Activated CD4-positive, alpha-beta T cell treated with anti-CD3 and anti-CD28 coated beads for 48 hours (primary cell): ENCODE measurements at regions not wholly inside any gene's neighbourhood (a gene's known extent, or its start where the extent isn't known, plus 50 kb on each side); places are given as distances from the start of the nearest gene placed in this dataset.
"Not testable (repeated sequence)": the region's sequence is repeated elsewhere in the genome, so short reads cannot be mapped to it uniquely, and the experiment has no call there.

ENCODE experiments used
- DNase-seq: peaks from one replicate; pipeline ENCODE4 v3.0.0-alpha.2; 2020

GRCh38 chr4:84218031-84218430 lies 281.1 kb downstream of the NKX6-1 start:
- DNase-seq = no peak

DNA sequence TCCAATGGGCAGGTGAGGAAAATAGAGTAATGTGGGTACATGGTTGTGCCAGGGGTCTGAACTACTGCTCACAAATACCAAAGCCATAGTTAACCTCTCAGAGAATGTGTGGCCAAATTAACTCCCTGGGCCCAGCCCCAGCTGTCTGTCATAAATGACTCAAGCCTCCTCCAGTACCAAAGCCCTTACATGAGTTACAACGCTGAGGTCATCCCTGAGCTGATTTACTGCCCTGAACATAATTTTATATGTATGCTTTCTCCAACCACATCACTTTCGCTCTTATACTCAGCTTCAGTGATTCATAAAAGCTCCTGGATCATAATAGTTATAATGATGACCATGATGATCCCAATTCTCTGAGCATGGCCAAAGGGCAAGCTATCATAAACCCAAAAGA lies 283.9 kb downstream of the NKX6-1 start:
- DNase-seq = no peak

DNA sequence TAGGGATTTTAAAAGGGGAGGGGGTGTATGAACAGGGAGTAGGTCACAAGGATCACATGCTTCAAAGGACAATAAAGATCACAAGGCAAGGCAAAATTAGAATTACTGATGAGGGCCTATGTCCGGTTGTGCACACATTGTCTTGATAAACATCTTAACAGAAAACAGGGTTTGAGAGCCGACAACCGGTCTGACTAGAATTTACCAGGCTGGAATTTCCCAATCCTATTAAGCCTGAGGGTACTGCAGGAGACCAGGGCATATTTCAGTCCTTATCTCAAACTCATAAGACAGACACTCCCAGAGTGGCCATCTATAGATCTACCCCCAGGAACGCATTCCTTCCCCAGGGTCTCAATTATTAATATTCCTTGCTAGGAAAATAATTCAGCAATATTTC lies 292.9 kb downstream of the NKX6-1 start:
- DNase-seq = not testable (repeated sequence)

DNA sequence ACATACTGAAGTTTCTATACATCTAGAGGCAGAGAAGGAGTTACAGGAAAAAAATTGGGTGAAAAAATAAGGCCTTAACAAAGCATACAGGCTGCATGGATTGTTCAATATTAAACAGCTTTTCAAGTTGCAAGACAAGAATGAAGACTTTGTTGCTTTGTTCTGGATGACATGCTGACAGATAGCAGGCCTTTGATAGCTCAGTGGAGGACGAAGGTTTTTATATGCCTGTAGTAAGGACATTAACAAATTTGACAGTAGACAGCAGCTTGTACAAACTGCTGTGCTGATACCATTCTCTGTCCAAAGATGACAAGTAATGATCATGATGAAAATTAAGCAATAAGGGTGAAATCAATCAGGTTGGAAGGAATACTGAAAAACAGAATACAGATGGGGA lies 309.9 kb downstream of the NKX6-1 start:
- DNase-seq = no peak

DNA sequence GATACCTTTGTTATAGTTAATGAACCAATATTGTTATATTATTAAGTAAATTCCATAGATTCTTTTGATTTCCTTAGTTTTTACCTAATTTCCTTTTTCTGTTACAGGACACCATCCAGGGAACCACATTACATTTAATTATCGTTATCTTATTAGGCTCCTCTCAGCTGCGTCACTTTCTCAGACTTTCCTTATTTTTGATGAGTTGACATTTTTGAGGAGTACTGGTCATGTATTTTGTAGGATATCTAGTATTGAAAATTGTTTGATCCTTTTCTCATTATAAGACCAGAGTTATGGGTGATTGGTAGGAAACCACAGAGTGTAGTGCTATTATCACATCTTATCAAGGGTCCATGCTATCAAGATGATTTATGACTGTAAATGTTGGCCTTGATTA lies 319.7 kb downstream of the NKX6-1 start:
- DNase-seq = no peak

- no peak for DNase-seq
Measured at GRCh38 chr4:84177831-84178542, 321.1 kb downstream of the NKX6-1 start.

- no peak for DNase-seq
Measured at GRCh38 chr4:84176016-84176415, 323.1 kb downstream of the NKX6-1 start.

DNA sequence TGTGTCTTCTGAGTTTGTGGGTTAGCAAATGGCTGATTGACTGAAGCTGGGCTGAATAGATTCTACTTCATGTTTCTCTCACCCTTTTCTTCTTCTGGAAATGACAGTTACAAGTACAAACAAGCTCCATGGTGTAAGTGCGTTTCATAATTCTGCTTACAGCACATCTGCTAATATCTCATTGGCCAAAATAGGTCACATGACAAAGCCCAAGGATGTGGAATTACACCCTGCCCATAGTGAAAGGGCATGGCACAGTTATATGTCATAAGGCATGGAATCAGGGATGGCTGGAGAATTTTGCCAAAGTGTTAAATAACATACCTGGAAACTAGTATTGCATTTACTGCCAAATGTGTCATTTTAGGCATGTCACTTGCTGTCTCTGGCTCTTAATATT lies 327.2 kb downstream of the NKX6-1 start:
- DNase-seq = no peak

GRCh38 chr4:84167564-84167963 lies 331.5 kb downstream of the NKX6-1 start:
- no peak for DNase-seq

DNA sequence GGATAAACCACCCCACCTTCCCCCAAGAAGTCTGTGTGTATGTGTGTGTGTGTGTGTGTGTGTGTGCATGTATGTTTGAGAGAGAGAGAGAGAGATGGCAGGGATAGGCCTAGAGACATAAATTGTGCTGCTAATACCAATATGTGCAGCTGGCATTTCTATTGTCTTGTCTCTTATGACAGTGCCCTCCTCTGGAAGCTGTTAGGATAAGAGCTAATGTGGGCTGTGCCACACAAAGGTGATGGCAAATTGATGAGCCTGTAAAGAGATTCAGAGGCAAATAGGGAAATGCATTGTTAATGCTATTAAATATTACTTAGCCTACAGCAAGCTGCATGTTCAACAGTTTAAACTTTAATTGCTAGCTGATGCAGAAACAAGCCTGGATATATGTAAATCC lies 332.0 kb downstream of the NKX6-1 start:
- no peak for DNase-seq

GRCh38 chr4:84166486-84166885 lies 332.6 kb downstream of the NKX6-1 start:
- no peak for DNase-seq

GRCh38 chr4:84164201-84164600 lies 334.9 kb downstream of the NKX6-1 start:
- DNase-seq = no peak

- DNase-seq = no peak
Measured at GRCh38 chr4:84159762-84160161, 339.3 kb downstream of the NKX6-1 start.

DNA sequence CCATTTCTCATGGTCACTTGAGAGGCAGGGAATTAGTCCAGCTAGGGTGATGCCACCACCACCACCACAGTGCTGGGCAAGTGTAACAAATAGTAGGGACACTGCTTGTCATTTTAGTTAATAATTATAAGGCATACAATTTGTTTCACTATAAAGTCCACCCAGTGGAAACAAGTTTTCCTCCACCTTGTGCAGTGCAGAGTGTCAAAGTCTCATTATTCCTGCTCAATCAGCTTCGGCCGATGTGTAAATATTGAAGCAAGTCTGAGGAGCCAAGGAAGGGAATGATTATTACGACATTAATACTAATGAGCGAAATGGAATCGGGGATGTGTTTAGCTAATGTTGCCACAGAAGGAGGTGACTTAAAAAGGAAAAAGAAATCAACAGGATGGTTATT lies 340.4 kb downstream of the NKX6-1 start:
- DNase-seq = no peak

DNA sequence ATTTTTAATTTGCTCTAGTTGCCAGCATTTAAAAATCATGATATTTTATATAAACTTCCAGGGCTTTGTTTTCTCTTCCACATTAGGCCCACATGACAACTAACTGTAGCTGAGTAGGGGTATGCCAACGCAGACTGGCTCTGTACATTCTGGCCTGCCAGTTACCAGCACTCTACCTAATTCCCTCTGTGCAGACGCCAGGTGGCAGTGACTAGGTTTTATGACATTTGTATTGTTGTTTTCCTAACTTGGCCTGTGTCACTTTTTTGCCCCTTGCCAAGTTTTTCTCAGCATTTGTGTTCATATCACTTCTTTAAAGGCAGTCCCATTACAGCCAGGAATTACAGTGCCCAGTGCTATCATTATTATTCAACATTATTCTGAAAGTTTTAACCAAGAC lies 347.5 kb downstream of the NKX6-1 start:
- DNase-seq = no peak

GRCh38 chr4:84150177-84150576 lies 348.9 kb downstream of the NKX6-1 start:
- no peak for DNase-seq

DNA sequence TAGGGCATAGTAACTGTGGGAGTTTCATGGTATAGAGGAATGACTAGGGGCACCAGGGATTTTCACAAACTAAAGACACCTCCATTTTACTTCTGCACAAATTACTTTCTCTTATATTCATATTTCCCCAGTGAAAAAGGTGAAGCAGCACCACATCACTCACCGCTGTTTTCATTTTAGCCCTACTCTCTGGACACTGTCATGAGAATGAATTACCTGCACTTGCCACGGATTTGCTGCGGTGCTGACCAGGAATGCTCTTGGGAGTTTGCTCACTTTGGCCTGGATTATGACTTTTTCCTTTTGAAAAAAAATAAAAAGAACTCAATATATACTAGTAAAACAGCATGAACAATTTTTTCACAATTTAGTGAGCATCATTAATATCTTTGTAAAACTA lies 351.3 kb downstream of the NKX6-1 start:
- no peak for DNase-seq

- DNase-seq = no peak
Measured at GRCh38 chr4:84146300-84146959, 352.7 kb downstream of the NKX6-1 start.

GRCh38 chr4:84145176-84145575 lies 353.9 kb downstream of the NKX6-1 start:
- no peak for DNase-seq

DNA sequence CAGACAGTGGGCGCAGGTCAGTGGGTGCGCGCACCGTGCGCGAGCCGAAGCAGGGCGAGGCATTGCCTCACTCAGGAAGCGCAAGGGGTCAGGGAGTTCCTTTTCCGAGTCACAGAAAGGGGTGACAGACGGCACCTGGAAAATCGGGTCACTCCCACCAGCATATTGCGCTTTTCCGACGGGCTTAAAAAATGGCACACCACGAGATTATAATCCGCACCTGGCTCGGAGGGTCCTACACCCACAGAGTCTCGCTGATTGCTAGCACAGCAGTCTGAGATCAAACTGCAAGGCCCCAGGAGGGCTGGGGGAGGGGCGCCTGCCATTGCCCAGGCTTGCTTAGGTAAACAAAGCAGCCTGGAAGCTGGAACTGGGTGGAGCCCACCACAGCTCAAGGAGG lies 372.2 kb downstream of the NKX6-1 start:
- not testable (repeated sequence) for DNase-seq

DNA sequence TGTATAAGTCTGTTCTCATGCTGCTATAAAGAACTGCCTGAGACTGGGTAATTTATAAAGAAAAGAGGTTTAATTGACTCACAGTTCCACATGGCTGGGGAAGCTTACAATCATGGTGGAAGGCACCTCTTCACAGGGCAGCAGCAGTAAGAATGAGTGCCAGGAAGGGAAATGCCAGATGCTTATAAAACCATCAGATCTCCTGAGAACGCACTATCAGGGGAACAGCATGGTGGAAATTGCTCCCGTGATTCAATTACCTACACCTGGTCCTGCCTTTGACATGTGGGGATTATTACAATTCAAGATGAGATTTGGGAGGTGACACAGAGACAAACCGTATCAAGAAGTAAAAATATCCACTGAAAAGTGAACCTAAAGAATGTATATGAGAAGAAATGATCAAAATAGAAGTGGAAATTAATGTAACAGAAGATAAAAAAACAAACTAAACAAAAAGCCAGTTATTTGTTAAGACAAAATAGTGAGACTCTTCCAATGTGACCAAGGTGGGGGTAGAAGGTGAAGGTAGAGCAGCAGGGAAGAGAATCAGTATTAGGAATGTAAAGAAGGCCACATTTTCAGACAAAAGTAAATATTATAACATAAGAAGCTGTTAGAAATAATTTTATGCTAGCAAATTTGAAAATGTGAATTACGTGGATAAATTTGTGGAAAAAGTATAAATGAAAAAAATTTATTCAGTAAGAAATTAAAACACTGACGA lies 372.9 kb downstream of the NKX6-1 start:
- no peak for DNase-seq

- no peak for DNase-seq
Measured at GRCh38 chr4:84110040-84110439, 389.1 kb downstream of the NKX6-1 start.

DNA sequence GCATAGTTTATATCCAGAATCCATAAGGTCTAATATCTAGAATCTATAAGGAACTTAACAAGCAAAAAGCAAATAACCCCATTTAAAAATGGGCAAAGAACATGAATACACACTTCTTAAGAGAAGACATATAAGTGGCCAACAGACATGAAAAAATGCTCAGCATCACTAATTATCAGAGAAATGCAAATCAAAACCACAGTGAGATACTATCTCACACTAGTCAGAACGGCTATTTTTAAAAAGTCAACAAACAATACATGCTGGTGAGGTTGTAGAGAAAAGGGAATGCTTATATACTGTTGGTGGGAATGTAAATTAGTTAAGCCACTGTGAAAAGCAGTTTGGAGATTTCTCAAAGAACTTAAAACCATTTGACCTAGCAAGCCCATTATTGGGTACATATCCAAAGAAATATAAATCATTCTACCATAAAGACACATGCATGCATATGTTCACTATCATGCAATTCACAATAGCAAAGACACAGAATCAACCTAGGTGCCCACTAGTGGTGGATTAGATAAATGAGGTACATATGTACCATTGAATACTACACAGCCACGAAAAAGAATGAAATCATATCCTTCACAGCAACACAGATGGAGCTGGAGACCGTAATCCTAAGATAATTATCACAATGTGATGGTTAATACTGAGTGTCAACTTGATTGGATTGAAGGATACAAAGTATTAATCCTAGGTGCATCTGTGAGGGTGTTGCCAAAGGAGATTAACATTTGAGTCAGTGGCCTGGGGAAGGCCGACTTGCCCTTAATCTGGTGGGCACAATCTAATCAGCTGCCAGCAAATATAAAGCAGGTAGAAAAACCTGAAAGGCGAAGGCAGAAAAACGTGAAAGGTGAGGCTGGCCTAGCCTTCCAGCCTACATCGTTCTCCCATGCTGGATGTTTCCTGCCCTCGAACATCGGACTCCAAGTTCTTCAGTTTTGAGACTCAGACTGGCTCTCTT lies 397.2 kb downstream of the NKX6-1 start:
- DNase-seq = not testable (repeated sequence)
